ENCODE measurements at regions not wholly inside any gene's neighbourhood (a gene's known extent, or its start where the extent isn't known, plus 50 kb on each side); places are given as distances from the start of the nearest gene placed in this dataset.

DNA sequence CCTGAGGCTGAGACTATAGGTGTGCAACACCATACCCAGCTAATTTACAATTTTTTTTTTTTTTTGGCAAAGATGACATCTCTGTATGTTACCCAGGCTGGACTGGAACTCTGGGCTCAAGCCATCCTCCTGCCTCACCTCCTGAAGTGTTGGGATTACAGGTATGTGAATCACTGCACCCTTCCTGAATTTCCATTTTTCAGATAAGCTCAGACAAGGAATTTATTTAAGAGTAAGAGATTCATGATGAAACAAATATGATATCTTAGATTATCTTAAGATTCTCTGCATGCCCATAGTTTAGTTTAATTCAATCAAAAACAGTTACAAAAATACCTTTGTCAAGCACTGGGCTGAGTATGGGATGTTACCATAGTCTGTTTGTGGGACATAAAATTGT is 128.4 kb upstream of the BASP1 start:
- Histone ChIP-seq H3K36me3 (ENCODE audit: control insufficient read depth, insufficient read depth, low read length) (no peaks in the 10 kb centered on the region), H3K27me3 (replicated peaks; ENCODE audit: control insufficient read depth, insufficient read depth, low read length) (no peaks in the 10 kb centered on the region), H3K4me3 (replicated peaks; ENCODE audit: low read depth, low read length) (no peak overlapping the region)
- TF ChIP-seq CTCF (IDR thresholded peaks at IDR 0.05; ENCODE audit: insufficient read depth, low read length, poor library complexity, severe bottlenecking) = no peak
- no peak for DNase-seq (ENCODE audit: extremely low read depth, insufficient read length)

- Histone ChIP-seq H3K4me3 (replicated peaks; ENCODE audit: low read depth, low read length) (no peak overlapping the region), H3K27me3 (replicated peaks; ENCODE audit: control insufficient read depth, insufficient read depth, low read length) (no peaks in the 10 kb centered on the region), H3K36me3 (ENCODE audit: control insufficient read depth, insufficient read depth, low read length) (no peaks in the 10 kb centered on the region)
- TF ChIP-seq CTCF (IDR thresholded peaks at IDR 0.05; ENCODE audit: insufficient read depth, low read length, poor library complexity, severe bottlenecking) = no peak
- no peak for DNase-seq (ENCODE audit: extremely low read depth, insufficient read length)
Measured at GRCh38 chr5:17089690-17090089, 127.7 kb upstream of the BASP1 start.

DNA sequence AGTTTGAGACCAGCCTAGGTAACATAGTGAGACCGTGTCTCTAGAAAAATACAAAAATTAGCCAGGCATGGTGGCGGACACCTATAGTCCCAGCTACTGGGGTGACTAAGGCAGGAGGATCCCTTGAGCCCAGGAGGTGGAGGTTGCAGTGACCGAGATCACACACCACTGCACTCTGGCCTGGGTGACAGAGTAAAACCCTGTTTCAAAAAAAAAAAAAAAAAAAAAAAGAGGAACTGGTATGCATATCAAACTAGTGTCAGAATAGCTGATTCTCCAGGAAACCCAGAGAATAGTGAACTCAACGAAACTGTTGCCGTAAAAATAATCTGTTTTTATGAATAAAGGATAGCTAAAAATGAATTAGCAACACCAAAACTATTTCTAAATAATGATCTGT is 126.6 kb upstream of the BASP1 start:
- H3K27me3 ChIP-seq (replicated peaks; ENCODE audit: control insufficient read depth, insufficient read depth, low read length) = no peaks in the 10 kb centered on the region
- no peak for DNase-seq (ENCODE audit: extremely low read depth, insufficient read length)
- no peaks in the 10 kb centered on the region for H3K36me3 ChIP-seq (ENCODE audit: control insufficient read depth, insufficient read depth, low read length)
- H3K4me3 ChIP-seq (replicated peaks; ENCODE audit: low read depth, low read length) = no peak overlapping the region
- no peak for TF ChIP-seq CTCF (IDR thresholded peaks at IDR 0.05; ENCODE audit: insufficient read depth, low read length, poor library complexity, severe bottlenecking)

DNA sequence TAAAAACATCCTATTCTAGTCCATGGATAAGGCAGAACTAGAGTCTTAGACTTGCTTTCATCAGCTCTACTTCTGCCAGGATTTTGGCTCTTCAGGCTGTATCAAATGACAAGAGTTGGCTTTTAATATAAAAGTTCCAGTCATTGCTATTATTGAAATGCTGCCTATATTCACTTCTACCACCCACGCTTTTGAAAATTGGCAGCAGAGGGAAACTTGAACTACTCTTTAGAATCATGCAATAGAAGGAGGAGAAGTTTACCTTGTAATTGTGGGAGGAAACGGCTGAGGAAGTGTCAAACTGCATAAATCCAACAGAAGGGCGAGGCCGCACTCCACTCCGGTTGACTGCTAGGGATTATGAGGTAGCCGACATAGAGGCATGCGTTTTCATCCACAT is 122.6 kb upstream of the BASP1 start:
- H3K36me3 ChIP-seq (ENCODE audit: control insufficient read depth, insufficient read depth, low read length) = no peaks in the 10 kb centered on the region
- no peak for TF ChIP-seq CTCF (IDR thresholded peaks at IDR 0.05; ENCODE audit: insufficient read depth, low read length, poor library complexity, severe bottlenecking)
- DNase-seq (ENCODE audit: extremely low read depth, insufficient read length) = no peak

DNA sequence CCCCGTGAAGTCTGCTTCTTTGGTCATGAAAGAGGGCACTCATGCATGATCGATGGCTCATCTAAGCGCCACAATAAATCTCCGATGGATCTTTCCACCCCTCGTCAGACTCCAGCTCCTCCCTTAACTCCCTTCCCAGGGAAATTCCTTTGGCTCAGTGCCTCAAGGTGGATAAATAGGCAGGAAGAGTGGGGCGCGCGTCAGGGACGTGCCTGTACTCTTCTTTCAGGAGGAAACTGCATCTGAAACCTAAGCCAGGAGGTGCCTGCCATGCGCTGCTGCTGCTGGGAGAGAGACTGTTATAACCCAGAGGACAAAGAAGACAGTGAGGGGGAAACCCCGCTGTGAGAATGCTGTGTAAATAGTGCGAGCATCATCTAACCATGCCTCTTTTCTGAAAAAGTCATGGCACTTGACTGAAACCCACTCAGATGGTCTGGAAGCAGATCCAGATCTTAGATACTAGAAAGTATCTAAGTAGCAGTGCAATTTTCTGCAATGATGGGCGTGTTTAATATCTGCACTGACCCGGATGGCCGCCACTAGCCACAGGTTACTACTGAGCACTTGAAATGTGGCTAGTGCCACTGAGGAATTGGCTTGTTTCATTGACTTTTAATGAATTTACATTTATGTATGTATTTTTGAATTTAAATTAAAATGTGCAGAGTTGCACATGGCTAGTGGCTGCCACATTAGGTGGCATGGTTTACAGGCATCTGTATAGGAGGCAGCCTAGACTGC is 120.3 kb upstream of the BASP1 start:
- no peak for TF ChIP-seq CTCF (IDR thresholded peaks at IDR 0.05; ENCODE audit: insufficient read depth, low read length, poor library complexity, severe bottlenecking)
- Histone ChIP-seq H3K4me3 (replicated peaks; ENCODE audit: low read depth, low read length) (no peak overlapping the region), H3K36me3 (ENCODE audit: control insufficient read depth, insufficient read depth, low read length) (no peaks in the 10 kb centered on the region), H3K27me3 (replicated peaks; ENCODE audit: control insufficient read depth, insufficient read depth, low read length) (no peaks in the 10 kb centered on the region)
- DNase-seq (ENCODE audit: extremely low read depth, insufficient read length) = no peak

More for the DNA sequence above, 122.6 kb upstream of the BASP1 start:
- Histone ChIP-seq H3K4me3 (replicated peaks; ENCODE audit: low read depth, low read length) (no peak overlapping the region), H3K27me3 (replicated peaks; ENCODE audit: control insufficient read depth, insufficient read depth, low read length) (no peaks in the 10 kb centered on the region)

GRCh38 chr5:17099946-17100345 is 117.5 kb upstream of the BASP1 start:
- no peak for DNase-seq (ENCODE audit: extremely low read depth, insufficient read length)
- no peak for TF ChIP-seq CTCF (IDR thresholded peaks at IDR 0.05; ENCODE audit: insufficient read depth, low read length, poor library complexity, severe bottlenecking)
- Histone ChIP-seq H3K27me3 (replicated peaks; ENCODE audit: control insufficient read depth, insufficient read depth, low read length) (no peaks in the 10 kb centered on the region), H3K4me3 (replicated peaks; ENCODE audit: low read depth, low read length) (no peak overlapping the region), H3K36me3 (ENCODE audit: control insufficient read depth, insufficient read depth, low read length) (no peaks in the 10 kb centered on the region)
